Testis (tissue), 2 donors: ENCODE measurements at regions not wholly inside any gene's neighbourhood (a gene's known extent, or its start where the extent isn't known, plus 50 kb on each side); places are given as distances from the start of the nearest gene placed in this dataset.

Experiments
- DNase-seq: peaks from one replicate; pipeline ENCODE4 v3.0.0-alpha.2; 2019
- H3K27ac ChIP-seq, 2 donors: fragments of 200-600 bp; sonication (generic); one replicate each; pipeline ENCODE4 v1.5.1; 2019
- H3K27me3 ChIP-seq: fragments of 200-600 bp; sonication (generic); one replicate; pipeline ENCODE4 v1.5.1; 2019
- H3K36me3 ChIP-seq: fragments of 200-600 bp; sonication (generic); one replicate; pipeline ENCODE4 v1.5.1; 2017; ENCODE audit warnings: low read depth; ENCODE audit errors: missing control alignments
- H3K4me1 ChIP-seq: fragments of 200-600 bp; sonication (generic); one replicate; pipeline ENCODE4 v1.5.1; 2019
- H3K4me3 ChIP-seq, 2 donors: fragments of 200-600 bp; sonication (generic); one replicate each; pipeline ENCODE4 v1.5.1; 2017 to 2019
- H3K9me3 ChIP-seq: fragments of 200-600 bp; sonication (generic); one replicate; pipeline ENCODE4 v1.5.1; 2017
- CTCF ChIP-seq, 3 experiments: fragments of 450-650 bp in 2 of 3; fragments of 200-600 bp in 1 of 3; sonication (generic) in 1 of 3; IDR thresholded peaks; one replicate each; pipeline ENCODE4 v1.5.1; 2016 to 2019; ENCODE audit warnings: antibody characterized with exemption in 3 of 3, mild to moderate bottlenecking in 2 of 3, moderate library complexity in 1 of 3
- POLR2A ChIP-seq: fragments of 450-650 bp; IDR thresholded peaks from one replicate; pipeline ENCODE4 v1.6.1; 2017; ENCODE audit warnings: antibody characterized with exemption, mild to moderate bottlenecking, moderate library complexity
- WGBS, 2 donors: methylation state at CpG; one replicate each; pipeline ENCODE4 v1.1.5; 2018; 5-methylcytosine and 5-hydroxymethylcytosine counted together
- intact Hi-C: fragments of 100-400 bp; cut with DNase I; formaldehyde crosslinking; loops from one replicate; pipeline ENCODE4 v1.15.1; 2023; ENCODE audit warnings: low total_unique reads

- Histone ChIP-seq H3K27ac (no peak overlapping the region), H3K4me1 (no peaks in the 10 kb centered on the region), H3K36me3 (no peaks in the 10 kb centered on the region), H3K27me3 (no peaks in the 10 kb centered on the region), H3K4me3 (no peak overlapping the region), H3K9me3 (no peaks in the 10 kb centered on the region)
- intact Hi-C loops, result no loop called here
- 85 to 90% methylated on average over 7 of the region's 7 CpGs for WGBS, 2 donors
- DNase-seq, result no peak
- TF ChIP-seq POLR2A (no peak), CTCF (IDR thresholded peaks at IDR 0.05) (no peak)
Measured at GRCh38 chr1:30399026-30399425, 324.4 kb downstream of the MATN1 start.

GRCh38 chr1:30397576-30397975, 325.8 kb downstream of the MATN1 start:
- Histone ChIP-seq H3K36me3 (no peaks in the 10 kb centered on the region), H3K27me3 (no peaks in the 10 kb centered on the region), H3K27ac (no peak overlapping the region), H3K9me3 (no peaks in the 10 kb centered on the region), H3K4me1 (no peaks in the 10 kb centered on the region), H3K4me3 (no peak overlapping the region)
- no peak for TF ChIP-seq POLR2A
- no peak for TF ChIP-seq CTCF (IDR thresholded peaks at IDR 0.05)
- intact Hi-C loops, result no loop called here
- no peak for DNase-seq
- WGBS, 2 donors, result 95 to 96% methylated on average over 6 of the region's 6 CpGs

- H3K4me3 ChIP-seq, result no peak overlapping the region
- no peak overlapping the region for H3K27ac ChIP-seq
- H3K4me1 ChIP-seq, result no peaks in the 10 kb centered on the region
- no peak for TF ChIP-seq POLR2A
- TF ChIP-seq CTCF (IDR thresholded peaks at IDR 0.05), result no peak
- no peaks in the 10 kb centered on the region for H3K27me3 ChIP-seq
- H3K36me3 ChIP-seq, result no peaks in the 10 kb centered on the region
- H3K9me3 ChIP-seq, result no peaks in the 10 kb centered on the region
- 93 to 98% methylated on average over 2 of the region's 2 CpGs for WGBS, 2 donors
- no peak for DNase-seq
- intact Hi-C loops, result no loop called here
Measured at GRCh38 chr1:30395631-30396030, 327.8 kb downstream of the MATN1 start.

- intact Hi-C loops, result no loop called here
- DNase-seq, result no peak
- no peak overlapping the region for H3K4me3 ChIP-seq
- TF ChIP-seq CTCF (IDR thresholded peaks at IDR 0.05) (no peak), POLR2A (no peak)
- no peaks in the 10 kb centered on the region for H3K27me3 ChIP-seq
- no peaks in the 10 kb centered on the region for H3K36me3 ChIP-seq
- no peaks in the 10 kb centered on the region for H3K9me3 ChIP-seq
- no peaks in the 10 kb centered on the region for H3K4me1 ChIP-seq
- no peak overlapping the region for H3K27ac ChIP-seq
- 92 to 95% methylated on average over 4 of the region's 4 CpGs for WGBS, 2 donors
Measured at GRCh38 chr1:30388386-30388785, 335.0 kb downstream of the MATN1 start.

GRCh38 chr1:30386156-30386926, 337.0 kb downstream of the MATN1 start:
- Histone ChIP-seq H3K9me3 (no peaks in the 10 kb centered on the region), H3K4me1 (no peaks in the 10 kb centered on the region), H3K36me3 (no peaks in the 10 kb centered on the region), H3K27ac (no peak overlapping the region), H3K27me3 (no peaks in the 10 kb centered on the region), H3K4me3 (no peak overlapping the region)
- TF ChIP-seq POLR2A (no peak), CTCF (IDR thresholded peaks at IDR 0.05) (no peak)
- WGBS, 2 donors, result 53 to 66% methylated on average over 9 to 12 of the region's 17 CpGs
- no peak for DNase-seq
- intact Hi-C loops, result no loop called here
